ENCODE measurements at regions not wholly inside any gene's neighbourhood (a gene's known extent, or its start where the extent isn't known, plus 50 kb on each side); places are given as distances from the start of the nearest gene placed in this dataset.

DNA sequence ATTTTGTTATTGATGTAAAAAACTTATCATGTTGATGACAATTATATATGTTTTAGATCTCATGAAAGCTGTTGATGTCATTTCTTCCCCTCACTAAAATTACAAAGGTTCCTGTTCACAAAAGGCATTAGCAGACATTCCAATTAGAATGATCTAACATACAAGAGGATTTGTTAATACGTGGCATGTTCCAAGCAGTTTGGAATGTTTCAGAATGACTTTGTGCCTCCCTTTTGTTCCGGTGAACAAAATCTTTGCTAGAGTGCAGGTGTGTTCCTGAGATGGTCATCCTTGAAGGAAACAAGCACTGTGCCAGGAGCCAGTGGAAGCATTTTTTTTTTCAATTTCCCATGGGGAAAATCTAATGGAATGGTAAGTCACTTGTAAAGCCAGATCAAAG lies 108.0 kb upstream of the KCTD3 start:
- no peak for DNase-seq (ENCODE audit: low spot score)

DNA sequence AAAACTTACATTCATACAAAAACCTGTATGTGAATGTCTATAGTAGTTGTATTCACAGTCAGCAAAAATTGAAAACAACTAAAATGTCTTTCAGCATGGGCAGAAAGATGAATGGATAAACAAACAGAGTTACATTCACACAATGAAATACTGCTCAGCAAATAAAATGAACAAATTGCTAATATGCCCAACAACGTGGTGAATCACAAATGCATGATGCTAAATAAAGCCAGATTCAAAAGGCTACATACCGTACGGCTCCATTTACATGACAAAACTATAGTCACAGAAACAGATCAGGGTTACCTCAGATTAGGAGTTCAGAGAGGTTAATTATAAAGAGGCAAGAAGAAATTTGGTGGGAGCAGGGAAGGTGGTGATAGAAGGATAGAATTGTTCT lies 100.7 kb upstream of the KCTD3 start:
- DNase-seq (ENCODE audit: low spot score), result no peak

DNA sequence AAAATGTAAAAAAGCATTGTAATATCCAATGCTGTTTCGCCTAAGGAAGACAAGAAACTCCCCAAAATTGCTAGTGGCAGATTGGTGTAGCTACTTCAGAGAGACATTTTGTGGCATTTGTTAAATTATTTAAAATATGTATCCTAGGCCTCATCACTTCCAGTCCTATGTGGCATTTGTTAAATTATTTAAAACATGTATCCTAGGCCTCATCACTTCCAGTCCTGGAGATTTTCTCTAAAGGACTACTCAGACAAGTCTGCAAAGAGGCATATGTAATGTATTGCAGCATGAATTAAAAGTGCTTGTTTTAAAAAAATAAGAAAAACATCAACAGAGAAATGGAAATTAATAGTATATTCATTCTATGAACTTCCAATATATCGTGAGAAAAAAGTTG lies 95.6 kb upstream of the KCTD3 start:
- DNase-seq (ENCODE audit: low spot score), result no peak

DNA sequence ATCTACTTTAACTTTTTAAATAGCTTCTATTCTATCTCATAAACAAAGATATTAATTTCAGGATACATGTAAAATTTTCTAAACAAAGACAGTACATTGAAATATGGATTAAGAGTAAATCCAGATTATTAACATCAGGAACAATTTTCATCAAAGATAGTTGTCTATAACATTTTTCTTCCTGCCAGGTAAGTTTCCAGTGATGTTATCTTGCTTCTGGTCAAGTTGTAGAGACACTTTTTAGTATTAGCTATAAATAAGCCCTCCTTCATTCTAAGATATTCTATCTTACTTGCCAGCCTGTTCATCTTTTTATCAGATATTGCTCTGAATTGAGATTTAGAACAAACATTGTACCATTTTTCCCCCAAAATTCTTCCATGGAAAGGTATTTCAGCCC lies 94.4 kb upstream of the KCTD3 start:
- DNase-seq (ENCODE audit: low spot score), result no peak

DNA sequence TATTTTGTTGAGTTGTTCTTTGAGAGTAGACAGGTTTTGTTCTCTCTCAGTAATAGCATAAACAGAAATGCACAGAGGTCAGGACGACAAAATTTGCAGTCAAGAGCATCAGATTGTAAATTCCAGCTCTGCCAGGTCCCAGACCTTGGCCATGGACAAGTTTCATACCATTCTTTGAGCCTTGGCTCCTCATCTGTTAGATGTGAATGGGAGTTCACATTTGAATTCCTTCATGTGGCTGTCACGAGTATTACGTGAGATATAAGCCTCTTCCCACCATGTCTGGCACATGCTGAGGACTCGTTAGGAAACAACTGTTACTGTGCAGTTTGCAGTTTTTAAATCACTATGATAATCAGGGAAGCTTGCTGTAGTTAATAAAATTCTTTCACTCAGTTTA lies 93.2 kb upstream of the KCTD3 start:
- no peak for DNase-seq (ENCODE audit: low spot score)

DNA sequence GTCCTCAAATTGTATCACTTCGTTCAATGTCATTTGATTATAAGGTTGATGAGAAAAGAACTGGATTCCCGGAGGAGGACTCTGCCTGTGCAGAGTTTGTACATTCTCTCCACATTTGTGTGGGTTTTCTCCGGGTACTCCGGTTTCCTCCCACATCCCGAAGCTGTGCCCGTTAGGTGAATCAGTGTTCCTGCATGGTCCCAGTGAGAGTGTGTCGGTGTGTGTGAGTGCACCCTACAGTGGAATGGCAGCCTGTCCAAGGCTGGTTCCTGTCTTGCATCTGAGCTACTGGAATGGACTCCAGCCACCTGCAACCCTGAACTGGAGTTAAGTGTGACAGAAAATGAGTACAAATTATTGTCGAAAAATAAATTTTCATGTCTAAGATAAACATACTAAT lies 92.2 kb upstream of the KCTD3 start:
- no peak for DNase-seq (ENCODE audit: low spot score)

DNA sequence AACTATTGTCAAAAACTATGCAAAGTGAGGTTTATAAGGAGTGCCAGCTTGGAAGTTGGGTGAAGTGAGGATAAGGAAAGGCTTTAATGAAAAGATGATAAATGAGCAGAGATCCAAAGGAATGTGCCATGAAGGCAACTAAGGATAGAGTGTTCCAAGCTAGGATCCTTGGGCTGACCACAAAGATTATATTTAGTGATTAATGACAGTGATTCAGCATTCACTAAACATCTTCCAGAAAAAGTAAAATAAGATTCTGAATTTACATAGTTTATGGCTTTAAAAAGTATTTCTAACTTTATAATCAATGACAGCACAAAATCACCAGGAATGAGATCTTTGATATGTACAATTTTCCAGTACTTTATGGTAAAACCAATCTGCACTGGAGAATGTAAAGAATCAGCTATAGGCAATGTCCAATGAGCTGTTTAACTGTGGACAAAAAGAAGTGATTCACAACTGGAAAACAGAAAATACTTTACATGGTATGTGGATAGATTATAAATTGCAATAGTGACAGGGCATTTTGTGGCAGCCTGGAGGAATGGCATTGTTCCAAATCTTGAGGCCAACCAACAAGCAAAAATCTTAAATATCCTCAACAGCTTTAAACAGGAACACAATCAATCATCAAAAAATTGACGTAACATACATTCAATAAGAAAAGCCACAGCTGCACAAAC lies 91.2 kb upstream of the KCTD3 start:
- no peak for DNase-seq (ENCODE audit: low spot score)

DNA sequence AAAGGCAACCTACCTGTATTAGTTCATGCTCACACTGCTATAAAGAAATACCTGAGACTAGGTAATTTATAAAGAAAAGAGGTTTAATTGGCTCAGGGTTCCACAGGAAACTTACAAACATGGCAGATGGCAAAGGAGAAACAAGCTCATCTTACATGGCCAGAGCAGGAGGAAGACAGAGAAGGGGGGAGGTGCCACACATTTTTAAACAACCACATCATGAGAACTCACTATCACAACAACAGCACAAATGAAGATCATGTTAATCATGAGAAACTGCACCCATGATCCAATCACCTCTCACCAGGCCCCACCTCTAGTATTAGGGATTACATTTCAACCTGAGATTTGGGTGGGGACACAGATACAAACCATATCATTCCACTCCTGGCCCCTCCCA lies 90.6 kb upstream of the KCTD3 start:
- no peak for DNase-seq (ENCODE audit: low spot score)

DNA sequence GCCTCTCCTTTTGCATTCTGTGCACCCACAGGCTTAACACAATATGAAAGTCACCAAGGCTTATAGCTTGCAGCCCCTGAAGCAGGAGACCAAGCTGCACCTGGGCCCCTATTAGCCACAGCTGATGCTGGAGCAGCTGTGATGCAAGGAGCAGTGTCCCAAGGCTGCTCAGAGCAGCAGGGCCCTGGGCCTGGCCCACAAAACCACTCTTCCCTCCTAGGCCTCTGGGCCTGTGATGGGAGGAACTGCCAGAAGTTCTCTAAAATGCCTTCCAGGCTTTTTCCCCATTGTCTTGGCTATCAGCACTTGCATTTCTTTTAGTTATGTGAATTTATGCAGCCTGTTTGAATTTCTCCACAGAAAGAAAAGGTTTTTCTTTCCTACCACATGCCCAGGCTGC lies 89.5 kb upstream of the KCTD3 start:
- DNase-seq (ENCODE audit: low spot score), result no peak

DNA sequence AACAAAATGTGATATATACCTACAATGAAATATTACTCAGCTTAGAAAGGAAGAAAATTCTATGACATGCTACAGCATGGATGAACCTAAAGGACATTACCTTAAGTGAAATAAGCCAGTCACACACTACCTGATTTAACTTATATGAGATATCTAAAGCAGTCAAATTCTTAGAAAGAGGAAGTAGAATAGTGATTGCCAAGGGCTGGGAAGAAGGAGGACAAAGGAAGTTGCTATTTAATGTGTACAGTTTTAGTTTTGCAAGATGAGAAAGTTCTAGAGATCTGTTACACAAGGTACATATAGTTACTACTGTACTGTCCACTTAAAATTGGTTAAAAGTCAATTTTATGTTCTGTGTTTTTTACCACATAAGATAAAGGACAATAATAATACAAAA lies 87.5 kb upstream of the KCTD3 start:
- DNase-seq (ENCODE audit: low spot score), result no peak

DNA sequence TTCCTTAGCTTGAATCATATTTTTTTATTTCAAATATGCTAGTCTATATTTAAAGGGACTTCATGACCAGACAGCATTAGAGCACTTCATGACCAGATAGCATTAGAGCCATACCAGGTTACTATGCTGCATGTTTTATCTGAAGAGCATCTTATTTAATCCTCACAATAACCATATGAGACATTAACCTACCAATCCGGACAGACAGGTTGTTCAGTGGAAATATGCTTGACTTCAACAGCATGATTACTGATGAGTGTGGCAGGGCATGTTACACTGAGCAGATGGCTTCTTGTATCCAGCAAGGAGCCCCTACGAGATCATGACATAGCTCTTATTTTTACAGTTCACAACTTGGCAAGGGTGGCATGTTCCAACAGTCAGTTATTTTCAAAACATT lies 85.0 kb upstream of the KCTD3 start:
- no peak for DNase-seq (ENCODE audit: low spot score)

DNA sequence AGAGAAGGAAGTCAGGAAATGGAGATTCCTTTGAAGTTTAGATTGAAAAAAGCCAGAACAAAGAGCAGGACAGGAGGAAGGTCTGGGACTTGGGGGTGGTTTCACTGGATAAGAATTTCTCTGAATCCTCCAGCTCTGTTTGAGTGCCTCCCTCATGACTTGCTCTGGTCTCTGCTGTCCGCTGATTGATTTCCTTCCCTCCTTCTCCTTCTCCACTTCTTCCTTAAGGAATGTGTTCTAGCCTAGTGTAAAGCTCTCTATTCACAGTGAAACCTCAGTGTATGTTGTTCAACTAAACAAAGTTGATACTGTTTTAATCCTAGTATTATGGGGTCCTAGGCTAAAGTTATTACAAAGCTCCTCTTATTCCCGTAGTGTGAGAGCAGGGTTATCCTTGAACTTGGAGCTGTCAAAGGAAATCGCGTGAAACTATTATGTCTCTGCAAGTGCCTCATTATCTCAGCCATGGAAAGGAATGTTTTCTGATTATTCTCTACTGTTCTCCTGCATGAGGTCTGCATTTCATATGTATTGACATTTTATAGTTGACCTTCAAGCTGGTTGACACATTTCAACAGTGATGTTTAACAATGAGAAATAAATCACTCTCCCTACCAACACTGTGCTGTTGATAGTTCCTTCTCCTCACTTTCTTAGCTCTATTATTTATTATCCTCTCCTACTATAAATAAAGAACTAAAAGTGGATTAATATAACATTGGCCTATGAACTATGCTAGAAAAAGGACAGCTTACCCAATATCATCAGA lies 82.7 kb upstream of the KCTD3 start:
- DNase-seq (ENCODE audit: low spot score), result no peak

DNA sequence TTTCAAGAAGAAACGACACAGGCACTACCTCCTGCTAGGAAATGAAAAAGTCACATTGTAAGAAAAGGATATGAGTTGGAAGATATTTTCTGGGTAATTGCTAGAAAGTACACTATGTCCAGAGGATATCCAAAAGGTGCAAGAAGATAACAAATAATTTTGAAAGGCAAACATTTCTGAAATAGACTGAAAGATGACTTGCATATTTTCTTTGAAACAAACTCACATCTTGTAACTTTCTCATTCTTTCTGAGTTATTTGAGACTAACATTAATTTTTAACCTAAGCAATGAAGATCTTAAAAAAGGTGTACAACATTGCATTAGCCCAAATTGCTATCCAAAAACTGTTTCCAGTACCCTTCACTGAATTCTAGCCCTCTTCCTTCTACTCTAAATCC lies 79.6 kb upstream of the KCTD3 start:
- DNase-seq (ENCODE audit: low spot score), result no peak

DNA sequence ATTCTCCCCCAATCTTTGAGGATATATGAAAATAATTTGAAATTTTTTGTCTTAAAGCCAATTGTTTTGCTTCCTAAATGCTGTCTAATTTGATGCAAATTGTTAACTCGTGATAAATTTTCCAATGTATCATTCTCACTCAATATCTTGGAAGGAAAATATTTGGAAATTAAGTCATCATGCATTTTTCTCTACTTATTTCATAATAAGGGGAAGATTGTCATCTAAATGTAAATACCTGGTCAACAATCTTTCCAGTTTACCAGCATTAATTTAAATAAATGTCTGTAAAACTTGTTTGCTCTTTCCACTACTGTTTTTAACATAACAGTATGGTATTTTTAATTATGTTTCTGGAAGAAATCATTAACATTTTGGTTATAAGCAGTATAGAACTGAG lies 78.3 kb upstream of the KCTD3 start:
- no peak for DNase-seq (ENCODE audit: low spot score)

DNA sequence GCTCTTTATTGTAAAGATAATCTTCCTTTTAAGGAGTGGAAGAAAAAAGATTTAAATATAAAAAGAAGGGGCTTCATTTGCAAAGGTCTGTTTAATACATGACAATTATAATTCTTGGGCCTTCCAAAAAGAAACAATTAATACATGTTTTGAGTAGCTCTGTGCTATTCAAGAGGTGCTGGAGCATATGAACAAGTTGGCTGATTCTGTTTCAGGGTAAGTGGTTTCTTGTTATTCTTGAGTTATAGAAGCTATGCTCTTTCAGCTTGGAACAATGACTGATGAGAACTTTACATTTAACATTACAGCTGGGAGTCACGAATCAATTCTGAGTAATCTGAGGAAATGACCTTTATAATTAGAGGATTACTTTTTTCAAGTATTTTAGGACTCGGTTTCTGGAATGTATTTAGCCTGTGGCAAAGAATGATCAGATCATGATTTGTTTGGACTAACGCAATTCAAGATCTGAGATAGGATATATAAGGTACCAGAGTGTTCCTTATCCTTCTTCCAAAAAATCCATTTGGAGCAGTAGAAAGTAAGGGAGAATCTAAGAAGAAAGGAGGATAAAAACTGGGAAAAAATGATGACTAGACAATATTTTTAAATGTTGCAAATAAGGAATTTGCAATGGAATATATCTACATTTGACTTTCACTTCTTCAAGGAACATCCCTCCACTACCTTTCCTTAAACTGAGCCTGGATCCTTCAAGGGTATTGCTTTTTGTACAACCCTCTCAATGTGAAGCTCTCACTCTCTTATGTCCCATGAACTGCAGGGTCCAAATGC lies 77.1 kb upstream of the KCTD3 start:
- no peak for DNase-seq (ENCODE audit: low spot score)

DNA sequence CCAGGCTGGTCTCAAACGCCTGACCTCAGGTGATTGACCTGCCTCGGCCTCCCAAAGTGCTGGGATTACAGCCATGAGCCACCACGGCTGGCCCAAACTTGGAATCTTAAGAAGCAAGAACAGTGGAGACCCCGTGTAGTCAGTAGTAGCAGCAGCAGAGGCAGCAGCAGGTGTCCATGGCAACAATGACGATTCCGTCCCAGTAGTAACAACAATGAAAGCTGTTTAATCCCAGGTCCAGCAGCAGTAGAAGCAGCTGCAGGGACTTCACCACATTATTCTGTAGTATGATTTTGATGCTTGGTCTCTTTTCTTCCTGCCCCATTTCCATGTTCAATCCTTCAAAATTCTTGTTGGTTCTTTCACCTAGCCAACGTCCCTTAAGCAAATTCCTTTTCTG lies 69.6 kb upstream of the KCTD3 start:
- peak; percentile 8 for DNase-seq (ENCODE audit: low spot score)

DNA sequence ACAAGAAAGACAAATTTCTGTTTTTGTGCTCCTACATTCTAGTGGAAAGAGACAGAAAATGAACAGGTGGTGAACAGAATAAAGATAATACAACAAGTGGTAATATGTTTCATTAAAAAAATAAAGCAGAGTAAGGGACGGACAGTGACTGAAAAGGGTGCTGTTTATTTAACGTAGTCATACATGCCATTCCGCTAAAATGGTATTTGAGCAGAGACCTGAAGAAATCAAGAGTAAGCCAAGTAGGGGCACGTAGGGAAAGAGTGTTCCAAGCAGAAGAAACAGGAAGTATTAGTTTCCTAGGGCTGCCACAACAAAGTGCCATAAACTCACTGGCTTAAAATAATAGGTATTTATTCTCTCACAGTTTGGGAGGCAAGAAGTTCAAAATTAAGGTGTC lies 65.6 kb upstream of the KCTD3 start:
- no peak for DNase-seq (ENCODE audit: low spot score)

DNA sequence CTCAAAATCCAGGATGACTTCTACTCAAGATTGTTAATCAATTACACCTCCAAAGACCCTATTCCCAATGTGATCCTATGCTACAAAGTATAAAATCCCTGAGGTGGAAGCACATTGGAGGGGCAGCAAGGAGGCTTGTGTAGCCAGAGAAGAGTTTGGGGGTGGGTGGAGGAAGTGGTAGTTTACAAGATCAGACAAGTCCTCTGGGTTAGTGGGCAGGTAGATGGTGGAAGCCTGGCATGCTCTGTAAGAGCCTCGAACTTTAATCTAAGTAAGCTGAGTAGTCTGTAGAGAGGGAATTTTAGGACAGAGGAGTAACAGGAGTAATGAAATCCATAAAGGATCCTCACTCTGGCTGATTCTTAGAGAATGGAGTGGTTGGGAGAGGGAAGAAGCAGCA lies 65.0 kb upstream of the KCTD3 start:
- DNase-seq (ENCODE audit: low spot score), result no peak

DNA sequence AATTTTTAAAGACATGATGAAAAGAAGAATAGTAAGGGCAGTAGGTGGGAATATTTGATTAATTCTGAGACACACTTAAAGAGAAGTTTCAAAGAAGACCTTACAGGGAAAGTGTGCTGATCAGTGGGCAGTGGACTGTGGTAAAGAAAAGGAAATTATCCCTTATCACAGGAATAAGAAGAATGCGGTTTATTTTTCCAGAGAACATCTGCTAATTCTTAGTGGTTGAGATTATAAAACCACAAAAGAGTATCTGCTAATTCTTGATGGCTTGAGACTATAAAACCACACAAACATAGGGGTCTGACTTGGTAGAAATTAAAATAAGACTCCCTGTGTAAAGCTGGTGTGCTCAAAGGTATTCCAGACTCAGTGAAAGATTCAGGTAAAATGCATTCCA lies 60.0 kb upstream of the KCTD3 start:
- DNase-seq (ENCODE audit: low spot score), result no peak

DNA sequence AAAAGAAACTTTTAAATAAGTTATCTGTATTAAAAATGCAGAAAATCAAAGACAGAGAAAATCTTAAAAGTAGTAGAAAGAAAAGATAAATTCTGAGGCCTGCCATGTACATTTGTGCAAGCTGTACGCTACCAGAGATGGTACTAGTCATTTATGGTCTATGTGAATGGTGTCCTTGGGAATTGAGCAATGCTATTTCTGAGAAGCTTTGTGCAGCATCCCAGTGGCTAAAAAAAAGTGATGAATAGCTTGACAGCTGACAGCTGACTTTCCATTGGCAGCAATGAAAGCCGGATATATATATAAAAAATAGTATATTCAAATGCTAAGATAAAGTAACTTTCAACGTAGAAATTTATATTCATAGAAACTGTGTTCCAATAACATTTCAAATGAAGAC lies 58.8 kb upstream of the KCTD3 start:
- no peak for DNase-seq (ENCODE audit: low spot score)

All from iPS-NIHi11 (cell line).